ENCODE measurements at regions not wholly inside any gene's neighbourhood (a gene's known extent, or its start where the extent isn't known, plus 50 kb on each side); places are given as distances from the start of the nearest gene placed in this dataset.
"Not testable (repeated sequence)": the region's sequence is repeated elsewhere in the genome, so short reads cannot be mapped to it uniquely, and the experiment has no call there.

- Histone ChIP-seq H3K4me3 (no peak overlapping the region), H3K4me1 (ENCODE audit: low read depth) (no peaks in the 10 kb centered on the region), H3K9me3 (ENCODE audit: low read depth) (no peaks in the 10 kb centered on the region), H3K36me3 (no peaks in the 10 kb centered on the region), H3K27me3 (no peaks in the 10 kb centered on the region), H3K27ac (no peak overlapping the region)
- TF ChIP-seq CTCF (IDR thresholded peaks at IDR 0.05; ENCODE audit: low read depth, low read length) = no peak
- no peak for DNase-seq (ENCODE audit: low read depth in 1 of 2, low spot score in 1 of 2)
These were observed 62.0 kb downstream of the TMEM121 start for GRCh38 chr14:105588236-105588860.

- no peaks in the 10 kb centered on the region for H3K36me3 ChIP-seq
- no peaks in the 10 kb centered on the region for H3K27me3 ChIP-seq
- no peaks in the 10 kb centered on the region for H3K9me3 ChIP-seq (ENCODE audit: low read depth)
- DNase-seq (ENCODE audit: low read depth in 1 of 2, low spot score in 1 of 2) = no peak
- H3K4me1 ChIP-seq (ENCODE audit: low read depth) = no peaks in the 10 kb centered on the region
- H3K4me3 ChIP-seq = no peak overlapping the region
- H3K27ac ChIP-seq = no peak overlapping the region
- no peak for TF ChIP-seq CTCF (IDR thresholded peaks at IDR 0.05; ENCODE audit: low read depth, low read length)
These were observed 63.0 kb downstream of the TMEM121 start for GRCh38 chr14:105589161-105589925.

GRCh38 chr14:105589926-105590185 lies 63.5 kb downstream of the TMEM121 start:
- H3K27ac ChIP-seq; H3K36me3 ChIP-seq; H3K4me3 ChIP-seq; H3K9me3 ChIP-seq (ENCODE audit: low read depth); H3K4me1 ChIP-seq (ENCODE audit: low read depth); DNase-seq (ENCODE audit: low read depth in 1 of 2, low spot score in 1 of 2); H3K27me3 ChIP-seq: not testable (repeated sequence)

- no peaks in the 10 kb centered on the region for H3K9me3 ChIP-seq (ENCODE audit: low read depth)
- no peaks in the 10 kb centered on the region for H3K36me3 ChIP-seq
- DNase-seq (ENCODE audit: low read depth in 1 of 2, low spot score in 1 of 2) = no peak
- H3K27ac ChIP-seq = no peak overlapping the region
- no peak for TF ChIP-seq CTCF (IDR thresholded peaks at IDR 0.05; ENCODE audit: low read depth, low read length)
- H3K4me3 ChIP-seq = no peak overlapping the region
- H3K4me1 ChIP-seq (ENCODE audit: low read depth) = no peaks in the 10 kb centered on the region
- H3K27me3 ChIP-seq = no peaks in the 10 kb centered on the region
These were observed 64.7 kb downstream of the TMEM121 start for GRCh38 chr14:105591052-105591451.

GRCh38 chr14:105591792-105592341 lies 65.5 kb downstream of the TMEM121 start:
- not testable (repeated sequence) for DNase-seq (ENCODE audit: low read depth in 1 of 2, low spot score in 1 of 2); H3K4me1 ChIP-seq (ENCODE audit: low read depth); H3K36me3 ChIP-seq; H3K9me3 ChIP-seq (ENCODE audit: low read depth); H3K27me3 ChIP-seq; H3K4me3 ChIP-seq; H3K27ac ChIP-seq

GRCh38 chr14:105592646-105593045 lies 66.3 kb downstream of the TMEM121 start:
- not testable (repeated sequence) for H3K4me3 ChIP-seq; H3K4me1 ChIP-seq (ENCODE audit: low read depth); H3K27ac ChIP-seq; H3K9me3 ChIP-seq (ENCODE audit: low read depth); H3K36me3 ChIP-seq; DNase-seq (ENCODE audit: low read depth in 1 of 2, low spot score in 1 of 2); H3K27me3 ChIP-seq

GRCh38 chr14:105595346-105595745 lies 69.0 kb downstream of the TMEM121 start:
- not testable (repeated sequence) for H3K4me1 ChIP-seq (ENCODE audit: low read depth); H3K9me3 ChIP-seq (ENCODE audit: low read depth); H3K27ac ChIP-seq; H3K4me3 ChIP-seq; DNase-seq (ENCODE audit: low read depth in 1 of 2, low spot score in 1 of 2); H3K27me3 ChIP-seq; H3K36me3 ChIP-seq

- not testable (repeated sequence) for H3K9me3 ChIP-seq (ENCODE audit: low read depth); H3K36me3 ChIP-seq; H3K27me3 ChIP-seq; H3K27ac ChIP-seq; H3K4me3 ChIP-seq; H3K4me1 ChIP-seq (ENCODE audit: low read depth); DNase-seq (ENCODE audit: low read depth in 1 of 2, low spot score in 1 of 2)
These were observed 70.0 kb downstream of the TMEM121 start for GRCh38 chr14:105596374-105596773.

- not testable (repeated sequence) for H3K9me3 ChIP-seq (ENCODE audit: low read depth); H3K36me3 ChIP-seq; H3K27me3 ChIP-seq; H3K27ac ChIP-seq; DNase-seq (ENCODE audit: low read depth in 1 of 2, low spot score in 1 of 2); H3K4me3 ChIP-seq; H3K4me1 ChIP-seq (ENCODE audit: low read depth)
These were observed 71.8 kb downstream of the TMEM121 start for GRCh38 chr14:105598040-105598763.

GRCh38 chr14:105598925-105599586 lies 72.7 kb downstream of the TMEM121 start:
- not testable (repeated sequence) for H3K36me3 ChIP-seq; H3K4me1 ChIP-seq (ENCODE audit: low read depth); H3K9me3 ChIP-seq (ENCODE audit: low read depth); H3K4me3 ChIP-seq; H3K27ac ChIP-seq; H3K27me3 ChIP-seq; DNase-seq (ENCODE audit: low read depth in 1 of 2, low spot score in 1 of 2)
